ENCODE measurements at regions not wholly inside any gene's neighbourhood (a gene's known extent, or its start where the extent isn't known, plus 50 kb on each side); places are given as distances from the start of the nearest gene placed in this dataset.

DNA sequence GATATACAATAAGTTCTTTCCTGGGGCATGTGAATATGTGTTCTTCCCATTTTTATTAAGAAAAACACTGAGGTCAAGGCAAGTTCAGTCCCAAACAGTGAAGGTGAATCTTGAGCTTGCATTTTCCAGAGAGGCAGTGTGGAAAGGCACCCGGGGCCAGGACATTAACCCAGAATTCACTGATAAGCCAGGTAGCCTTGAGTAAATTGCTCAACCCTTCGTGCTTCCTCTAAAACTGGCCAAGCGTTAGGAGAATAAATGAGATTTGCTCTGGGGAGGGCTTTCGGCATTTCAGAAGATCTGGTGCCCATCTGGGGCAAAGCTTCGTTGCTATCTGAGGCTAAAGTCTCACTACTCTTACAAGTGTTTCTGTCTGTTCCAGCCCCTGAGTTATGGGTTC is 57.1 kb upstream of the KAZN start:
- no peaks in the 10 kb centered on the region for H3K9me1 ChIP-seq (replicated peaks; ENCODE audit: control insufficient read depth, extremely low read depth, insufficient read depth, low read length)
- no TSS peak for BruUV-seq (replicated peaks)

DNA sequence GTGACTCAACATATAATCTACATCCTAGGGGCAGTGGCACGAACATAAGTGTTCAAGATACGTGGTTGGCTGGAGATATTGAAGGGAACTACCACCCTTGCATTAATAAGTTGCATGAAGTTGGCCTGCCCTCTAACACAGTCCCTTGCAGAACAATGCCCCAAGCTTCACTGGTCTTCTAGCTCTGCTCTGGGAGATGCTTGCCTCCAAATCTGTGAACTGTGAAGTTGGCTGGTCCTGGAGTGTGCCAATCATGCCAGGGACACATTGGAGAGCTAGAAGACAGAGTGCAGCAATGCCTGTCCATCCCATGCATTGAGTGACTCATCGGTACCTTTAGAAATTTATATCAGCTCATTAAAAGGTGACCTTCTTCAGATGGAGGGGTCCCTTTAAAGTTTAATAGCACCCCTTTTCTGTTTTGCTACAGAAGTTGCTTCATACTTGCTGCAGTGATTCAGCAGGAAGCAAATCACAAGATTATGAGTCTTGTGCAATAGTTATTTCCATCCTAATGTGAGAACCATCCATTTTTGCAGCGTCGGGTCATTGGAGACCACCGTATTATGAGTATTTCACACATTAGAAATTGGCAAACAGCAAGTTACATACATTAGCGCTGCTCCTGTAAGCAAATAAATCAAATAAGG is 55.2 kb upstream of the KAZN start:
- no peaks in the 10 kb centered on the region for H3K27me3 ChIP-seq (ENCODE audit: control insufficient read depth in 2 of 2, insufficient read depth in 2 of 2, low read length in 2 of 2)
- CTCF ChIA-PET: no interaction called here
- FAIRE-seq (no peak), DNase-seq (ENCODE audit: low read depth, low spot score) (no peak)
- H3K9me3 ChIP-seq (replicated peaks; ENCODE audit: control insufficient read depth, insufficient read depth, low read length): peaks cover 5% of the 10 kb centered on the region
- H3K9me1 ChIP-seq (replicated peaks; ENCODE audit: control insufficient read depth, extremely low read depth, insufficient read depth, low read length): no peaks in the 10 kb centered on the region
- H3K4me1 ChIP-seq (ENCODE audit: control insufficient read depth, extremely low read depth, insufficient read depth, low read length): no peaks in the 10 kb centered on the region
- no peak overlapping the region for H2AFZ ChIP-seq (ENCODE audit: low read depth, low read length)
- dilution Hi-C loops (cut with MboI; ENCODE audit: extremely low pct_ligation_motif_present, low sequenced_read_pairs): no loop called here
- no peaks in the 10 kb centered on the region for H3K79me2 ChIP-seq (ENCODE audit: control insufficient read depth, insufficient read depth, low read length)
- no peaks in the 10 kb centered on the region for H4K20me1 ChIP-seq (replicated peaks; ENCODE audit: control insufficient read depth, extremely low read depth, insufficient read depth, low read length)
- no peak overlapping the region for H3K27ac ChIP-seq (ENCODE audit: insufficient read depth, low read depth, low read length)
- no TSS peak for BruUV-seq (replicated peaks)
- no peaks in the 10 kb centered on the region for H3K36me3 ChIP-seq (ENCODE audit: control insufficient read depth in 2 of 2, extremely low read depth in 1 of 2, insufficient read depth in 2 of 2, low read length in 2 of 2)
- H3K4me2 ChIP-seq (ENCODE audit: insufficient read depth, low read length): no peak overlapping the region
- POLR2A ChIA-PET: no interaction called here
- no peak for TF ChIP-seq GATA2 (IDR thresholded peaks at IDR 0.05; ENCODE audit: insufficient read depth, insufficient read length, low read depth, low read length)
- TF ChIP-seq, protein P1, sequence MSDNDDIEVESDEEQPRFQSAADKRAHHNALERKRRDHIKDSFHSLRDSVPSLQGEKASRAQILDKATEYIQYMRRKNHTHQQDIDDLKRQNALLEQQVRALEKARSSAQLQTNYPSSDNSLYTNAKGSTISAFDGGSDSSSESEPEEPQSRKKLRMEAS (IDR thresholded peaks at IDR 0.05; ENCODE audit: insufficient read depth, insufficient read length): no peak
- TF ChIP-seq POLR2AphosphoS5 (IDR thresholded peaks at IDR 0.05; ENCODE audit: insufficient read depth, low read depth, low read length): no peak
- TF ChIP-seq POLR2A (IDR thresholded peaks at IDR 0.05; ENCODE audit: low read depth, low read length): no peak
- TF ChIP-seq, protein P2, sequence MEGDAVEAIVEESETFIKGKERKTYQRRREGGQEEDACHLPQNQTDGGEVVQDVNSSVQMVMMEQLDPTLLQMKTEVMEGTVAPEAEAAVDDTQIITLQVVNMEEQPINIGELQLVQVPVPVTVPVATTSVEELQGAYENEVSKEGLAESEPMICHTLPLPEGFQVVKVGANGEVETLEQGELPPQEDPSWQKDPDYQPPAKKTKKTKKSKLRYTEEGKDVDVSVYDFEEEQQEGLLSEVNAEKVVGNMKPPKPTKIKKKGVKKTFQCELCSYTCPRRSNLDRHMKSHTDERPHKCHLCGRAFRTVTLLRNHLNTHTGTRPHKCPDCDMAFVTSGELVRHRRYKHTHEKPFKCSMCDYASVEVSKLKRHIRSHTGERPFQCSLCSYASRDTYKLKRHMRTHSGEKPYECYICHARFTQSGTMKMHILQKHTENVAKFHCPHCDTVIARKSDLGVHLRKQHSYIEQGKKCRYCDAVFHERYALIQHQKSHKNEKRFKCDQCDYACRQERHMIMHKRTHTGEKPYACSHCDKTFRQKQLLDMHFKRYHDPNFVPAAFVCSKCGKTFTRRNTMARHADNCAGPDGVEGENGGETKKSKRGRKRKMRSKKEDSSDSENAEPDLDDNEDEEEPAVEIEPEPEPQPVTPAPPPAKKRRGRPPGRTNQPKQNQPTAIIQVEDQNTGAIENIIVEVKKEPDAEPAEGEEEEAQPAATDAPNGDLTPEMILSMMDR (IDR thresholded peaks at IDR 0.05; ENCODE audit: extremely low read depth in 1 of 2, insufficient read depth in 1 of 2, low read depth in 1 of 2, low read length in 2 of 2): no peak
- TF ChIP-seq MYC (IDR thresholded peaks at IDR 0.05; ENCODE audit: low read depth, low read length): no peak
- no peak for TF ChIP-seq JUN (IDR thresholded peaks at IDR 0.05; ENCODE audit: borderline replicate concordance, insufficient read depth, insufficient read length, low read depth)
- TF ChIP-seq EZH2 (IDR thresholded peaks at IDR 0.05; ENCODE audit: borderline replicate concordance, low read depth, low read length, severe bottlenecking): no peak
- no peak for TF ChIP-seq FOS (IDR thresholded peaks at IDR 0.05; ENCODE audit: borderline replicate concordance, insufficient read depth, low read length)
- H3K9ac ChIP-seq (replicated peaks; ENCODE audit: extremely low read depth, insufficient read depth, low read length): no peak overlapping the region
- no peak overlapping the region for H3K4me3 ChIP-seq (replicated peaks in 1 of 3; ENCODE audit: insufficient read depth in 1 of 3, low read depth in 1 of 3, low read length in 3 of 3)
- intact Hi-C loops (cut with micrococcal nuclease): no loop called here

More for the DNA sequence above, 57.1 kb upstream of the KAZN start:
- H3K9ac ChIP-seq (replicated peaks; ENCODE audit: extremely low read depth, insufficient read depth, low read length): no peak overlapping the region
- no peak overlapping the region for H3K4me2 ChIP-seq (ENCODE audit: insufficient read depth, low read length)
- no peaks in the 10 kb centered on the region for H4K20me1 ChIP-seq (replicated peaks; ENCODE audit: control insufficient read depth, extremely low read depth, insufficient read depth, low read length)
- peaks cover 5% of the 10 kb centered on the region for H3K9me3 ChIP-seq (replicated peaks; ENCODE audit: control insufficient read depth, insufficient read depth, low read length)
- no peaks in the 10 kb centered on the region for H3K36me3 ChIP-seq (ENCODE audit: control insufficient read depth in 2 of 2, extremely low read depth in 1 of 2, insufficient read depth in 2 of 2, low read length in 2 of 2)
- H3K4me1 ChIP-seq (ENCODE audit: control insufficient read depth, extremely low read depth, insufficient read depth, low read length): no peaks in the 10 kb centered on the region
- intact Hi-C loops (cut with micrococcal nuclease): no loop called here
- H3K27ac ChIP-seq (ENCODE audit: insufficient read depth, low read depth, low read length): no peak overlapping the region
- no peak overlapping the region for H3K4me3 ChIP-seq (replicated peaks in 1 of 3; ENCODE audit: insufficient read depth in 1 of 3, low read depth in 1 of 3, low read length in 3 of 3)
- CTCF ChIA-PET: no interaction called here
- dilution Hi-C loops (cut with MboI; ENCODE audit: extremely low pct_ligation_motif_present, low sequenced_read_pairs): no loop called here
- H3K79me2 ChIP-seq (ENCODE audit: control insufficient read depth, insufficient read depth, low read length): no peaks in the 10 kb centered on the region
- no peak for FAIRE-seq
- POLR2A ChIA-PET: no interaction called here
- TF ChIP-seq EZH2 (IDR thresholded peaks at IDR 0.05; ENCODE audit: borderline replicate concordance, low read depth, low read length, severe bottlenecking): no peak
- TF ChIP-seq, protein P1 (IDR thresholded peaks at IDR 0.05; ENCODE audit: insufficient read depth, insufficient read length): no peak
- TF ChIP-seq MYC (IDR thresholded peaks at IDR 0.05; ENCODE audit: low read depth, low read length): no peak
- no peak for TF ChIP-seq JUN (IDR thresholded peaks at IDR 0.05; ENCODE audit: borderline replicate concordance, insufficient read depth, insufficient read length, low read depth)
- TF ChIP-seq FOS (IDR thresholded peaks at IDR 0.05; ENCODE audit: borderline replicate concordance, insufficient read depth, low read length): no peak
- no peak for DNase-seq (ENCODE audit: low read depth, low spot score)
- no peak overlapping the region for H2AFZ ChIP-seq (ENCODE audit: low read depth, low read length)
- H3K27me3 ChIP-seq (ENCODE audit: control insufficient read depth in 2 of 2, insufficient read depth in 2 of 2, low read length in 2 of 2): no peaks in the 10 kb centered on the region
